ENCODE measurements at regions not wholly inside any gene's neighbourhood (a gene's known extent, or its start where the extent isn't known, plus 50 kb on each side); places are given as distances from the start of the nearest gene placed in this dataset.
"Not testable (repeated sequence)": the region's sequence is repeated elsewhere in the genome, so short reads cannot be mapped to it uniquely, and the experiment has no call there.

DNA sequence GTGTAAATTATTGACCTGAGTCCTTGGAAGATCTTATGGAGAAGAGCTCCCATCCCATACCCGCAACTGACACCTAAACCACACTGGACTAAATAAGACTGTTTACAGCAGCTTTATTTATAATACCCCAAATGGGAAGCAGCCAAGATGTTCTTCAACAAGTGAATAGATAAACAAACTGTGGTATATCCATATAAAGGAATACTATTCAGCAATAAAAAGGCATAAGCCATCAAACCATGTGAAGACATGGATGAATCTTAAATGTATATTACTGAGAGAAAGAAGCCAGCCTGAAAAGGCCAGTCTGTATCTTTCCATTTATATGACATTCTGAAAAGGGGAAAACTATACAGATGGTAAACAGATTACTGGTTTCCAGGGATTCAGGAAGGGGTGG lies 212.7 kb downstream of the TPBG start:
- DNase-seq, result no peak

DNA sequence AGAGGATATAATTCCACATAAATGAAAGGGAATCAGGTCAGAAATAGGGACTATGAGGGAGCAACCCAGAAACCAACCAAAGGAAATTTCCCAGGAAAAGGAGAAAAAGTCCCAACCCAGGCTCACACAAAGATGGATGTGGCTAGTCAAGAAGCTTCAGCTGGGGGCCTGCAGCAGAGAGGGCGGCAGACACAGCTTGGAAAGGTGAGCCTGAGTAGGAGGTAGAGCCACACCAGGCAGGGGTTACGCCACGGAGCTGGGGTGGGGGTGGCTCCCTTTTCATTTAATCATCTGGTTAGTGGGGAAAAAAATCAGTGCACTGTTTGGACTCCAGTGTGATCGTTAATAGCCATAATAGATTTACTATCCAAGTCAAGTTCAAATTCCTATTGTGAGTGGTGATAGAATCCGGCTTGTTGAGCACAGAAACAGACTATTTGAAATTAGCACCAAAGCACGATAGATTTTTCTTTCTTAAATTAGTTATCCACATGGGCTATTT lies 220.6 kb downstream of the TPBG start:
- no peak for DNase-seq

DNA sequence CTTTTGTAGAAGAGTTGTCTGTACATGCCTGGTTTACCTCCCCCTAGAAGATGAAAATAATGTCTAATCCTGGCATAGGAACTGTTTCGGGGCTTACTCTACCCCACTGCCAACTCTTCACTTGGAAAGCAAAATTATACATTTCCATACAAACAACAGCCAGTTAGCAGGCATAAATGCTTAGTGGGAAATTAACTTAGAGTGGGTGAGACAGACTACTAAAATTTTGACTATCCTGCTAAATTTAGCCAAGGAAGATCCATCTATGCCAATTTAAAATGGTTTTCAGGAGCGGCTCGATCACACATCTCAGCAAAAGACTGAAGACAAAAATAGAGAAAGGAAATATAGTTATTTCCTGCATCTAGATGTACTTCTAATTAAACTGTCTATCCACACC lies 221.2 kb downstream of the TPBG start:
- no peak for DNase-seq

DNA sequence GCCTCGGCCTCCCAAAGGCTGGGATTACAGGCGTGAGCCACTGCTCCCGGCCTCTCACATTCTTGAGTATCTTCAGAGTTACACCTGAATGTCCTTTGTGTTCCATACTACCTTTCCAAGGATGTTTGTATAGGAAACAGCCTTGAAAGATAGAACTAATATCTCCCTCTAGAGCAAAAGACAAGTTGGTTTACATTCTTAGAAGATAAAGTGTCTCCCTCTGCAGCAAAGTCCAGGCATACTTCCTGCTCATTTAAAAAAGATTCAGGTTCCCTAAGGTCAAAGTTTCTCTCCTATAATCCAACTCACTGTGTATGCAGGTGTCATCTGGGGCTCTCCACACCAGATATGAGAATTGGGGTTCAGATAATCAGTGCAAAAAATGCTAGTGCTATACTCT lies 224.4 kb downstream of the TPBG start:
- DNase-seq, result no peak

DNA sequence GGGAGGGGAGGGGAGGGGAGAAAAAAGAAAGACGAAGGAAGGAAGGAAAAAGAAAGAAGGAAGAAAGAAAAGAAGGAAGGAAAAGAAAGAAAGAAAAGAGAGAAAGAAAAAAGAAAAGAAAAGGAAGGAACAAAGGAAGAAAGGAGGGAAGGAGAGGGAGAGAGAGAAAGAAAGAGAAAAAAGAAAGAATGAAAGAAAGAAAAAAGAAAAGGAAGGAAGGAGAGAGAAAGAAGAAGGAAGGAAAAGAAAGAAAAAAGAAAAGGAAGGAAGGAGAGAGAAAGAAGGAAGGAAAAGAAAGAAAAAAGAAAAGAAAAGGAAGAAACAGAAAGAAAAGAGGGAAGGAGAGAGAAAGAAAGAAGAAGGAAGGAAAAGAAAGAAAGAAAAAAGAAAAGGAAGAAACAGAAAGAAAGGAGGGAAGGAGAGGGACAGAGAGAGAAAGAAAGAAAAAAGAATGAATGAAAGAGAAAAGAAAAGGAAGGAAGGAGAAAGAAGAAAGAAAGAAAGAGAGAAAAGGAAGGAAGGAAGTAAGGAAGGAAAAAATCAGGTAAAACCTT lies 225.3 kb downstream of the TPBG start:
- no peak for DNase-seq

DNA sequence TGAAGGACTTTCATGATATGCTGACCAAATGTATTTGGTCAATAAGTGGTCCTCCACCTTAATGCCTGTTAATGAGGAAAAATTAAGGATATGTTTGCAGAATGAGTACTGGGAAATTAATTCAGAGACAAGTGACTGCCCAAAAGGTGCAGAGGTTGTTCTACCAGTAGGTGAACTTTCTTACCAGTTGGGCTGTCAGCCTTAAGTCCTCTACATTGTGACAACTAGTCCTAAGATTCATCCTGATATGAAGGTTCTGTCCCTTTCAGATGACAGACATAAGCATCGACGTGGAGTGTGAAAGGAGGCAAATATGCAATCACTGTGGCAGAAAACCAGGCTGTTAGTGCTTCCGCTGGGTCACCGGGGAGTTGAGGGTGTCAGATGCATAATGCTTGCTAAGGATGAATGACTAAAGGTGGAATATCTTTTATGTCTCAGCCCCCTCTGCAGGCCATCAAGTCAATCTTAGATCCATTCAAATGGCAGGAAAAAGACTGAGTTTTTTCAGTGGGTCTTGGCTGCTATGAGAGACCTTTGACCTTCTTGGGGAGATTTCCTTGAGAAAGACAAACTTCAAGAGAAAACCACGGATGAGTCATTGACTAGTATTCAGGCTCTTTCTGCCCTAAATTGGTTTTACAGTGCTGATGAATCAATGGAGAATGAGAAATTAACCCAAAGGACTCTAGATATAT lies 226.0 kb downstream of the TPBG start:
- DNase-seq, result peak in 1 of 56 donors; percentile 4

DNA sequence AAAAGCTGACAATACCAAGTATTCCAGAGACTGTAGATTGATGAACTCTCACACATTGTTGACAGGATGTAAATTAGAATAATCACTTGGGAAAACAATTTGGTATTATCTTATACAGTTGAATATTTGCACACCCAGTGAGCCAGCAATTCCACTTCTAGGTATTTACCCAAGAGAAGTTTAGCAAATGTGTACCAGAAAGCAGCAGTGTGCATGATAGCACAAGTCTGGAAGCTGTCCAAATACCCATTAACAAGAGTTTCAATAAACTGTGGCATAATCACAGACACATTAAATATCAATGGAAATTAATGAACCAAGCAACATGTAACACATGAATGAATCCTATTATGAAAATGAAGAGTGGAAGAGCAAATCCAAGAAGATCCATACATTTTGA lies 233.6 kb downstream of the TPBG start:
- no peak for DNase-seq

DNA sequence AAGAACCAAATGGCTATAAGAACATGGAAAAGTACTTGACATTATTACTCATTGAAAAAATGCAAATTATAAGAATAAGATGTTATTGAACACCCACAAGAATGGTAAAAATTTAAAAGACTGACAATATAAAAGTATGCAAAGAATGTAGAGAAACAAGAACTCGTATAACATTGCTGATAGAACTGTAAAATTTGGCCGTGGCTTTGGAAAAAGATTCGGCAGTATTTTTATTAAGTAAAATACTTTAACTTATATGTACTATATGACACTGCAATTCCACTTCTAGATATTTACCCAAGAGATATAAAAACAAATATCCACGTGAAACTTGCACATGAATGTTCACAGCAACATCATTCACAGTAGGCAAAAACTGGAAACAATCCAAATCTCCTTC lies 239.2 kb downstream of the TPBG start:
- no peak for DNase-seq

DNA sequence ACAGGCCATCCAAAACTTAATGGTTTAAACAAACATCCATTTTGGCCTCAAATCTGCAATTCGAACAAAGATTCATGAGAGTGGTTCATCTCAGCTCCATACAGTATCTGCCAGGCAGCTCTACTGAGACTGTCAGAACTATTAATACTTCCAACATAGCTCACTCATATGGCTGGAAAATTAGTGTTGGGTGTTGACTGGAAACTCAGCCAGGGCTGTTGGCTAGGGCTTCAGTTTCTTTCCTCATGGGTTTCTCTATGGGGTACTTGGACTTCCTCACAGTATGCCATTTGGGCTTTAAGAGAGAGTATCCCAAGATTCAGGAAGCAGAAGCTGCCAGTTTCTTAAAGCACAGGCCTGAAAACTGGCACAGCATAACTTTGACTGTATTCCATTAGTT lies 240.3 kb downstream of the TPBG start:
- no peak for DNase-seq

DNA sequence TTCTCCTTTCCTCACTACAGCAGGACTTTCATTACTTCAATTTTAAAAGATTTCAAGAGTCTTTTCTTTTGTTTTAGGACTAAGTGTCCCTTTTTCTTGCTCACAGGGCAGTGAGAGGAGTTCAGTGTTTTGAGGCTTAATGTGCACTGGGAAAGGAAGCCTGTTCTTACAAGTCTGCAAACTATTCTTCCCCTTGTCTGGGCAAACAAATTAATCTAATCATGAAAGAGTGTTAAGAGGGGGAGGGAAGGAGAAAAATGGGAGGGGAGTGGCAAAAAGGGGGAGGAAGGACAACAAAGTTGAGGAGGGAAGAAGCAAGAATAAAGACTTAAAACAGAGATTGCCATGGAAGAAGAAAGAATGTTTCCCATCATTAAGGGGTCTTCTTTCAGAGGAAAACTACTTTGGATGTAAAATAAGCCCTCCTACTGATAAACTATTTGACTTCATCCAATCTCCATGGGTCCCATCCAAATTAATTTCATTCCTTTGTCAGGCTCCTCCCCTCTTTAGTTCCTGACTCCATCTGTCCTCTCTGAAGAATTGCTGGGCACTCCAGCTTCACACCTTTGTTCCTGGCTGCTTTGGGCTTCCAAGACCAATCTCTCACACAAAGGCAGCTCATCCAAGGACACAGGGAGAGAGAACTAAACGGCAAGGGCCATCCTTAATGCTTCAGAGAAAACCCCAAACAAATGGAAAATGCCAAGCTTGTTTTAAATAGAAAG lies 244.5 kb downstream of the TPBG start:
- no peak for DNase-seq

DNA sequence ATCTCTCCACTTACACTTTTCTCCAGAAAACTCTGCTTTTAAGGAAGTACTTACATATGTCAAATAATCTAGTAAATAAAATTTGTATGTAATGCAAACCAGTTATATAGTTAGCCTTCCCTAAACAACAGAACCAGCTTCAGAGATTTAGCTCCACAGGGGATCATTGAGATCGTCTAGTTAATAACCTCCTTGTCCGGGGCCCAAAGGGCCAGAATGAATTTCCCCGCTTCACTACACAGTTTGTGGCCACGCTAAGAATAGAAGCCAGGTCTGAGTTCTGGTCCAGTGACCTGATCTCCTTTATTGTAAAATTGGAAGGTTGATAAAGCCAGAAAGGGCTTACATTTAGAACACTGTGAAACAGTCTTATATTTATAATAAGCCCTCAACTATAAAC lies 245.2 kb downstream of the TPBG start:
- no peak for DNase-seq

DNA sequence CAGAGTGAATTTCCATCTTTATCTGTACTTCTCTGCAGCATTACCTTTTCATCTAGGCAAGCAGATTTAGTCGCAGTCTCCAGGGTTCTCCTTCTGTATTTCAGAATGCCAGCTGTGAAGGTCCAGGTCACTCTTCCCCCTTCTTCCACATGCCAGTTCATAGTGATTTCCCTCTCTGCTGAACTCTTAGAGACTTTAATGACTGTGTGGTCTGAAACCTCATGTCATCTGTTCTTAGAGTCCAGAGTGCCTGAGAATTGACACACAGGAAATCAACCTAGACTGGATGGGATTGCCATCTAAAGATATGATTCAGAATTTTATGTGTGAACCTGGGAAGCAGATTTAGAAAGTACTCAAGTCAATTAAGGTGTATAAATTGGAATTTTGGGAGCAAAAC lies 248.1 kb downstream of the TPBG start:
- DNase-seq, result no peak

DNA sequence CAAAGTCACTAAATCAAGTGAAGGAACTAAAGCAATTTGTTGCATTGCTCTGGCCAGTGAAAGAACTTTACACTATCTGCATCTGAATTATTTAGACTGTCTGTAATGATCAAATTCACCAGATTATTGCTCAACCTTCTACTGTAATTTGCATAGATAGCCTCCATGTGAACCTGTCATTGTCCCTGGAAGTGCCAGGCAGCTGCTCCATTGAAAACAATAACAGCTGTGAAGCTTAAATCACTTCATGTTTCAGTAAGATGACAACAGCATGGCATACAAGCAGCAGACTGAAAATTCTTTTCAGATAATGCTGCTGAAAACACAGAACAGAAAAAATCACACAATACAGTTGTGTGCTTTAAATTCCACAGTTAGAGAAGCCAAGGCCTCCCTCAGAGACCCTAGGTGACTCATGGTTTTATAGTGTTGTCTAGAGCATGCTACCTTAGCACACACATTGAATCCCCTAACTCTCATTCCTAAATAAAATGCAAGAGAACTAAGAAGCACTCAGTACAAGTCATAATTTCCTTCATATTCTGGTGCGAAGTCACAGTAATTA lies 248.9 kb downstream of the TPBG start:
- no peak for DNase-seq

DNA sequence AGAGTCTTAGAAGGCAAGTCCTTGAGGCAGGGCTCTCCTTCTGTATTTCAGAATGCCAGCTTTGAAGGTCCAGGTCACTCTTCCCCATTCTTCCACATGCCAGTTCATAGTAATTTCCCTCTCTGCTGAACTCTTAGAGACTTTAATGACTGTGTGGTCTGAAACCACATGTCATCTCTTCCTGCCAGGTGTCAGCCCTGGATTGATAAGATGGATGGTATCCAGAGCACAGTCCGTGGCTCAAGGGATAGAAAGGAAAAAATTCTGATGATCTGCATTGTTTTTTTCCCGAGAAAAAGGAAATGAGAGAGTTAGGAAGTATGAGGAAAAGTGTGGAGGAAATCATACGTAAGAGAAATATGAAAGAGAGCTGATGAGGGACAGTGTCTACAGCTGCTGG lies 250.9 kb downstream of the TPBG start:
- no peak for DNase-seq

DNA sequence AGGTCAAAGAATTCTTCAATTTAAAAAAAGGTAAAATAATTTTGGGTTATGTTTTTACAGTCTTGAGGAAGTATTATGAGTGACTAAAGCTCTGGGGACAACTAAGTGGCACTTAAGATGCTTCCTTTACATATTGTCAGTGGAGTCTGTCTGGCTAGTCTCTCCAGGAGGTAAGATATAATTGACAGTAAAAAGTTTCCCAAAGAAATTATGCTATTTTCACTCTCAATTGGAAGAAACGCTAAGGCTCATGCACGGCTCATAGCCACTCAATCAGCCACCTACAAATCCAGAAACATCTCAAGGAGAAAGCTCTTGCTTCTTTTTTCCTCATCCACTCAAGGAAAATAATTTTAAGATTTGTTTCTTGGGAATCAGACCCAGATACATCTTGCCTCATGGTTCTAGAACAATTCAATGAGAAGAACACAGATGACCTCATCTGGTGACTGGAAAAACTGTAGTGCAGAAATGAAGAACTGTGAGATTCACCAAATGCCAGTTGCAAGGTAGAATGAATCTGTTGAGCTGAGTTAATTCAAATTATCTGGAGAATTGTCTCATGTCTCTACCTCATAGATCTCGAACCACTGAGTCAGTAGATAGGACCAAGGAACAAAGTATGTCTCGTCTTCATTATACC lies 252.9 kb downstream of the TPBG start:
- no peak for DNase-seq

DNA sequence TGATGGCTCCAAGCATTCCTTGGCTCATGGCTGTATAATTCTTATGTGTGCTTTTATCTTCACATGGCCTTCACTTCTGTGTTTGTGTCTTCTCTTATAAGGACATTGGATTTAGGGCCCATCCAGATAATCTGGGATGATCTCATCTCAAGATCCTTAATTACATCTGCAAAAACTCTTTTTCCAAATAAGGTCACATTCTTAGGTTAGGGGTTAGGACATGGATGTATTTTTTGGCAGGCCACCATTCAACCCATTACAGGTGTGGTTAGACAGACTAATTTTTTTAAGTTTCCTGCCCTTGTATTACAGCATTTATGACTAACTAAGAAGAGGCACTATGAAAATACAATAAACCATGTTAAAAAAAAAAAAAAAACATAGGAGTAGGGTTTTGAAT lies 254.0 kb downstream of the TPBG start:
- no peak for DNase-seq

DNA sequence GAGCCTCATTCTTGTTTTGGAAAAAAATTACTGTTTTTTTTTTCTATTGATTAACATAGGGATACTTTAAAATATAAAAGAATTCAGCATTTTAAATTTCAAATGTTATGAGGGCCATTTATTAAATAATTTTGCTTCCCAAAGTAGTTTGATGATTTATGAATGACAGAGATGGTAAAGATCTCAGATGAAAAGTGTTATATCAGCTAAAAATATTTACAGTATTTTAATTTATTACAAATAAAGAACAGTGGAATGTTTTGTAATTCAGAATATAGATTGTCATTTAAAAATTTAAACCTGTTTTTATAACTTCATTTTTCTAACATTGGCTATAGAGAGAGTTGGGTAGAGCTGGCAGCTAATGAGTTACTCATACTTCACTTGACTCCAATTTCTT lies 256.0 kb downstream of the TPBG start:
- no peak for DNase-seq

DNA sequence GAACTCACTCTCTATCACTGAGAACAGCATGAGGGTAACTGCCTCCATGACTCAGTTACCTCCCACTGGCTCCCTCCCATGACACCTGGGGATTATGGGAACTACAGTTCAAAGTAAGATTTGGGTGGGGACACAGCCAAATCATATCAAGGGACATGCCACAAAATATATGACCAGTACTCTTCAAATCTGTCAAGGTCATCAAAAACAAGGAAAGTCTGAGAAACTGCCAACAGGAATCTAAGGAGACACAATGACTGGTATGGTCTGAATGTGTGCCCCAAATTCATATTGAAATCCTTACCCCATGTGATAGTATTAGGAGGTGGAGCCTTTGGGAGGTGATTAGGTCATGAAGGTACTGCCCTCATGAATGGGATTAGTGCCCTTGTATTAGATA lies 258.8 kb downstream of the TPBG start:
- DNase-seq, result no peak

DNA sequence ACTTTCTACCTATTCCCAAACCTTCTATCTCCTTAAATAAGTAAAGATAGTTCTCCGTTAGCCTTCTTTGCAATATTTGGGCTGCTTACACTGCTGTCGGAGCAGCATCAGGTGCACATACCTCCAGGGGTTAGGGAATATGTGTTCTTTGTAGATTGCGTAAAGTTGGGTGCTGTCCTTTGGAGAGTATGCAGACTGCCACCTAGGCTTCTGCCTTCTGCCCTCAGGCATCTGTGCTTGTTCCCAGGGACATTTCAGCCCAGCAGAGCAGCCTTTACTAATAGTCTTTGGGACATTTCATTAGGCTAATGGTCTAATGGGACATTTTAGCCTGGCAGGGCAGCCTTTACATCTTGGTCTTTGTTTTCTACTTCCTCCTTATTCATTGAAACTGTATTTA lies 260.6 kb downstream of the TPBG start:
- no peak for DNase-seq

DNA sequence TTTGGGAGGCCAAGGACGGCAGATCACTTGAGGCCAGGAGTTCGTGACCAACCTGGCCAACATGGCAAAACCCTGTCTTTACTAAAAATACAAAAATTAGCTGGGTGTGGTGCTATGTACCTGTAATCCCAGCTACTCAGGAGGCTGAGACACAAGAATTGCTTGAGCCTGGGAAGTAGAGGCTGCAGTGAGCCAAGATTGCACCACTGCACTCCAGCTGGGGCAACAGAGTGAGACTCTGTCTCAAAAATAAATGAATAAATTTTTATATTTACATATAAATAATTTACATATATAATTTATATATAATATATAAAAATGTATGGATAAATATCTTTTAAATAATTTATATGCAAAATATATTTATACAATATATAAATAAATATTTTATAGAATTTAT lies 263.3 kb downstream of the TPBG start:
- not testable (repeated sequence) for DNase-seq

DNA sequence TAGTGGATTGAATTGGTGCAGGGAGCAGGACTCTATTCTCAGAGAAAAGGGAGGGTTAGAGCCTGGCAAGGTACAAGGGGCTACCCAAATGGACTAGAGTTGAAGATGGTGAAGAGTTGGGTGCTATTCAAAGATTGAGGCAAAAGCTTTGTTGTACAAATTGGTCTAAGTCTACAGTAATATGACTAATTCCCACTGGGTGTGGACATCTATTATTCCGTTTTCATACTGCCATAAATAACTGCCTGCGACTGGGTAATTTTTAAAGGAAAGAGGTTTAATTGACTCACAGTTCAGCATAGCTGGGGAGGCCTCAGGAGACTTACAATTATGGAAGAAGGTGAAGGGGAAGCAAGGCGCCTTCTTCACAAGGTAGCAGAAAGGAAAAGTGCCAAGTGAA lies 266.3 kb downstream of the TPBG start:
- no peak for DNase-seq

DNA sequence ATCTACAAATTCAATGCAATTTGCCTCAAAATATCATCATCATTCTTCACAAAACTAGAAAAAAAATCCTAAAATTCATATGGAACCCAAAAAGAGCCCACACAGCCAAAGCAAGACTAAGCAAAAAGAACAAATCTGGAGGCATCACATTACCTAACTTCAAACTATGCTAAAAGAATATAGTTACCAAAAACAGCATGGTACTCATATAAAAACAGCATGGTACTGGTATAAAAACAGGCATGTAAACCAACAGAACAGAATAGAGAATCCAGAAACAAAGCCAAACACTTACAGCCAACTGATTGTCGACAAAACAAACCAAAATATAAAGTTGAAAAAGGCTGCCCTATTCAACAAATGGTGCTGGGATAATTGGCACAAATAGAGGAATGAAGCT lies 278.1 kb downstream of the TPBG start:
- DNase-seq, result no peak
